ENCODE measurements at regions not wholly inside any gene's neighbourhood (a gene's known extent, or its start where the extent isn't known, plus 50 kb on each side); places are given as distances from the start of the nearest gene placed in this dataset.

DNA sequence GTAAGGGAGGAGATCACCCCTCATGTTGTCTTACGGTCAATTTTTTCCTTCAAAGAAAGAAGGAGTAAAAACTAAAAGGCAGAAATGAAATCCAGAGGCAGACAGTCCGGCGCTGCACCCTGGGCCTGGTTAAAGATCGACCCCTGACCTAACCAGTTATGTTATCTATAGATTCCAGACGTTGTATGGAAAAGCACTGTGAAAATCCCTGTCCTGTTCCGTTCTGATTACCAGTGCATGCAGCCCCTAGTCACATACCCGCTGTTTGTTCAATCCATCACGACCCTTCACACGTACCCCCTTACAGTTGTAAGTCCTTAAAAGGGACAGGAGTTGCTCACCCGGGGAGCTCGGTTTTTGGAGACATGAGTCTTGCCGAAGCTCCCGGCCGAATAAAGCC, 105.6 kb upstream of the JADE1 start:
- POLR2A ChIA-PET = no interaction called here
- WGBS (ENCODE audit: insufficient coverage) = 95% methylated on average over 4 of the region's 14 CpGs
- intact Hi-C loops (cut with micrococcal nuclease) = no loop called here

GRCh38 chr4:128700659-128701350, 108.7 kb upstream of the JADE1 start:
- CTCF ChIA-PET = no interaction called here
- no peak overlapping the region for H2AFZ ChIP-seq (ENCODE audit: insufficient read depth, low read depth, low read length, poor library complexity, severe bottlenecking)
- H3K4me1 ChIP-seq (ENCODE audit: control insufficient read depth in 2 of 2, insufficient read depth in 2 of 2, low read length in 2 of 2) = no peaks in the 10 kb centered on the region
- H3K4me1 Mint-ChIP-seq = no peaks in the 10 kb centered on the region
- no peaks in the 10 kb centered on the region for H3K9me3 Mint-ChIP-seq (ENCODE audit: insufficient read depth)
- no peak overlapping the region for H3K4me3 Mint-ChIP-seq
- no peak overlapping the region for H3K27ac ChIP-seq (ENCODE audit: low read length in 2 of 2)
- no peaks in the 10 kb centered on the region for H3K79me2 ChIP-seq (ENCODE audit: control insufficient read depth, insufficient read depth, low read length)
- no peaks in the 10 kb centered on the region for H3K36me3 ChIP-seq (replicated peaks in 1 of 2; ENCODE audit: control extremely low read depth in 1 of 2, control insufficient read depth in 1 of 2, extremely low read depth in 1 of 2, insufficient read depth in 2 of 2, low read length in 1 of 2)
- H3K4me3 ChIP-seq (ENCODE audit: control extremely low read depth in 1 of 5, extremely low read depth in 1 of 5, insufficient read depth in 1 of 5, low read depth in 2 of 5, low read length in 4 of 5) = no peak overlapping the region
- intact Hi-C loops (cut with micrococcal nuclease) = no loop called here
- no peaks in the 10 kb centered on the region for H3K9me3 ChIP-seq (ENCODE audit: control extremely low read depth in 1 of 3, control insufficient read depth in 2 of 3, insufficient read depth in 1 of 3, low read length in 2 of 3)
- H3K27me3 Mint-ChIP-seq = no peaks in the 10 kb centered on the region
- no peaks in the 10 kb centered on the region for H4K20me1 ChIP-seq (ENCODE audit: control insufficient read depth, insufficient read depth, low read length, poor library complexity, severe bottlenecking)
- no CpG with 5 or more reads among the region's 1 CpG for WGBS (ENCODE audit: insufficient coverage)
- ATAC-seq (ENCODE audit: low read depth) (no peak), DNase-seq (no peak)
- no peak overlapping the region for H3K27ac Mint-ChIP-seq
- no peaks in the 10 kb centered on the region for H3K27me3 ChIP-seq (replicated peaks in 1 of 4; ENCODE audit: control extremely low read depth in 1 of 4, control insufficient read depth in 3 of 4, insufficient read depth in 4 of 4, low read length in 3 of 4)
- no peak for TF ChIP-seq EZH2 (IDR thresholded peaks at IDR 0.05; ENCODE audit: borderline replicate concordance, insufficient read depth, low read depth, low read length, poor library complexity, severe bottlenecking)
- TF ChIP-seq, protein P1, sequence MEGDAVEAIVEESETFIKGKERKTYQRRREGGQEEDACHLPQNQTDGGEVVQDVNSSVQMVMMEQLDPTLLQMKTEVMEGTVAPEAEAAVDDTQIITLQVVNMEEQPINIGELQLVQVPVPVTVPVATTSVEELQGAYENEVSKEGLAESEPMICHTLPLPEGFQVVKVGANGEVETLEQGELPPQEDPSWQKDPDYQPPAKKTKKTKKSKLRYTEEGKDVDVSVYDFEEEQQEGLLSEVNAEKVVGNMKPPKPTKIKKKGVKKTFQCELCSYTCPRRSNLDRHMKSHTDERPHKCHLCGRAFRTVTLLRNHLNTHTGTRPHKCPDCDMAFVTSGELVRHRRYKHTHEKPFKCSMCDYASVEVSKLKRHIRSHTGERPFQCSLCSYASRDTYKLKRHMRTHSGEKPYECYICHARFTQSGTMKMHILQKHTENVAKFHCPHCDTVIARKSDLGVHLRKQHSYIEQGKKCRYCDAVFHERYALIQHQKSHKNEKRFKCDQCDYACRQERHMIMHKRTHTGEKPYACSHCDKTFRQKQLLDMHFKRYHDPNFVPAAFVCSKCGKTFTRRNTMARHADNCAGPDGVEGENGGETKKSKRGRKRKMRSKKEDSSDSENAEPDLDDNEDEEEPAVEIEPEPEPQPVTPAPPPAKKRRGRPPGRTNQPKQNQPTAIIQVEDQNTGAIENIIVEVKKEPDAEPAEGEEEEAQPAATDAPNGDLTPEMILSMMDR (IDR thresholded peaks at IDR 0.05) = no peak
- POLR2A ChIA-PET = no interaction called here
- H3K4me2 ChIP-seq (replicated peaks; ENCODE audit: low read depth, low read length, poor library complexity, severe bottlenecking) = no peak overlapping the region
- no peak overlapping the region for H3K9ac ChIP-seq (ENCODE audit: low read length)

More for the DNA sequence above, 105.6 kb upstream of the JADE1 start:
- H3K4me3 ChIP-seq (ENCODE audit: control extremely low read depth in 1 of 5, extremely low read depth in 1 of 5, insufficient read depth in 1 of 5, low read depth in 2 of 5, low read length in 4 of 5) = no peak overlapping the region
- no peak overlapping the region for H3K4me2 ChIP-seq (replicated peaks; ENCODE audit: low read depth, low read length, poor library complexity, severe bottlenecking)
- ATAC-seq (ENCODE audit: low read depth) = no peak
- CTCF ChIA-PET = no interaction called here
- H3K27me3 ChIP-seq (replicated peaks in 1 of 4; ENCODE audit: control extremely low read depth in 1 of 4, control insufficient read depth in 3 of 4, insufficient read depth in 4 of 4, low read length in 3 of 4) = no peaks in the 10 kb centered on the region
- no peak for DNase-seq
- no peaks in the 10 kb centered on the region for H3K36me3 ChIP-seq (replicated peaks in 1 of 2; ENCODE audit: control extremely low read depth in 1 of 2, control insufficient read depth in 1 of 2, extremely low read depth in 1 of 2, insufficient read depth in 2 of 2, low read length in 1 of 2)
- Mint-ChIP-seq H3K27ac (no peak overlapping the region), H3K4me1 (no peaks in the 10 kb centered on the region), H3K27me3 (no peaks in the 10 kb centered on the region), H3K9me3 (ENCODE audit: insufficient read depth) (no peaks in the 10 kb centered on the region), H3K4me3 (no peak overlapping the region)
- no peak overlapping the region for H3K27ac ChIP-seq (ENCODE audit: low read length in 2 of 2)
- no peaks in the 10 kb centered on the region for H3K79me2 ChIP-seq (ENCODE audit: control insufficient read depth, insufficient read depth, low read length)
- no peaks in the 10 kb centered on the region for H4K20me1 ChIP-seq (ENCODE audit: control insufficient read depth, insufficient read depth, low read length, poor library complexity, severe bottlenecking)
- H3K4me1 ChIP-seq (ENCODE audit: control insufficient read depth in 2 of 2, insufficient read depth in 2 of 2, low read length in 2 of 2) = no peaks in the 10 kb centered on the region
- no peaks in the 10 kb centered on the region for H3K9me3 ChIP-seq (ENCODE audit: control extremely low read depth in 1 of 3, control insufficient read depth in 2 of 3, insufficient read depth in 1 of 3, low read length in 2 of 3)
- TF ChIP-seq EZH2 (IDR thresholded peaks at IDR 0.05; ENCODE audit: borderline replicate concordance, insufficient read depth, low read depth, low read length, poor library complexity, severe bottlenecking) = no peak
- TF ChIP-seq, protein P1 (IDR thresholded peaks at IDR 0.05) = no peak
- H3K9ac ChIP-seq (ENCODE audit: low read length) = no peak overlapping the region
- no peak overlapping the region for H2AFZ ChIP-seq (ENCODE audit: insufficient read depth, low read depth, low read length, poor library complexity, severe bottlenecking)
